ENCODE measurements at regions not wholly inside any gene's neighbourhood (a gene's known extent, or its start where the extent isn't known, plus 50 kb on each side); places are given as distances from the start of the nearest gene placed in this dataset.

GRCh38 chr3:1696669-1697275, 401.9 kb upstream of the CNTN4 start:
- Histone ChIP-seq H2AFZ (ENCODE audit: low read depth, low read length) (no peak overlapping the region), H3K36me3 (ENCODE audit: control insufficient read depth in 2 of 2, extremely low read depth in 1 of 2, insufficient read depth in 2 of 2, low read length in 2 of 2) (no peaks in the 10 kb centered on the region), H3K9me1 (replicated peaks; ENCODE audit: control insufficient read depth, extremely low read depth, insufficient read depth, low read length) (no peaks in the 10 kb centered on the region), H3K4me2 (ENCODE audit: insufficient read depth, low read length) (no peak overlapping the region), H3K4me3 (replicated peaks in 1 of 3; ENCODE audit: insufficient read depth in 1 of 3, low read depth in 1 of 3, low read length in 3 of 3) (no peak overlapping the region), H3K79me2 (ENCODE audit: control insufficient read depth, insufficient read depth, low read length) (no peaks in the 10 kb centered on the region), H4K20me1 (replicated peaks; ENCODE audit: control insufficient read depth, extremely low read depth, insufficient read depth, low read length) (no peaks in the 10 kb centered on the region), H3K27ac (ENCODE audit: insufficient read depth, low read depth, low read length) (no peak overlapping the region), H3K27me3 (ENCODE audit: control insufficient read depth in 2 of 2, insufficient read depth in 2 of 2, low read length in 2 of 2) (no peaks in the 10 kb centered on the region), H3K9ac (replicated peaks; ENCODE audit: extremely low read depth, insufficient read depth, low read length) (no peak overlapping the region), H3K4me1 (ENCODE audit: control insufficient read depth, extremely low read depth, insufficient read depth, low read length) (no peaks in the 10 kb centered on the region), H3K9me3 (replicated peaks; ENCODE audit: control insufficient read depth, insufficient read depth, low read length) (no peaks in the 10 kb centered on the region)
- no TSS peak for BruUV-seq (replicated peaks)
- intact Hi-C loops (cut with micrococcal nuclease) (no loop called here), dilution Hi-C loops (cut with MboI; ENCODE audit: extremely low pct_ligation_motif_present, low sequenced_read_pairs) (no loop called here)
- no peak for DNase-seq (ENCODE audit: low read depth, low spot score)
- ChIA-PET POLR2A (no interaction called here), CTCF (no interaction called here)
- TF ChIP-seq GATA2 (IDR thresholded peaks at IDR 0.05; ENCODE audit: insufficient read depth, insufficient read length, low read depth, low read length) (no peak), MYC (IDR thresholded peaks at IDR 0.05; ENCODE audit: low read depth, low read length) (no peak), MAX (IDR thresholded peaks at IDR 0.05; ENCODE audit: insufficient read depth, insufficient read length) (no peak), POLR2A (IDR thresholded peaks at IDR 0.05; ENCODE audit: low read depth, low read length) (no peak), CTCF (IDR thresholded peaks at IDR 0.05; ENCODE audit: extremely low read depth in 1 of 2, insufficient read depth in 1 of 2, low read depth in 1 of 2, low read length in 2 of 2) (no peak), POLR2AphosphoS5 (IDR thresholded peaks at IDR 0.05; ENCODE audit: insufficient read depth, low read depth, low read length) (no peak), FOS (IDR thresholded peaks at IDR 0.05; ENCODE audit: borderline replicate concordance, insufficient read depth, low read length) (no peak), EZH2 (IDR thresholded peaks at IDR 0.05; ENCODE audit: borderline replicate concordance, low read depth, low read length, severe bottlenecking) (no peak), JUN (IDR thresholded peaks at IDR 0.05; ENCODE audit: borderline replicate concordance, insufficient read depth, insufficient read length, low read depth) (no peak)
- FAIRE-seq = no peak
